ENCODE measurements at regions not wholly inside any gene's neighbourhood (a gene's known extent, or its start where the extent isn't known, plus 50 kb on each side); places are given as distances from the start of the nearest gene placed in this dataset.

GRCh38 chr10:91159254-91159783, 61.1 kb upstream of the PCGF5 start:
- ATAC-seq (replicated peaks) (no peak), DNase-seq (no peak)
- Mint-ChIP-seq H3K27me3 (no peaks in the 10 kb centered on the region), H3K27ac (no peak overlapping the region), H3K4me1 (ENCODE audit: low read depth in 2 of 2) (peaks cover 12 to 19% of the 10 kb centered on the region in 2 donors), H3K36me3 (ENCODE audit: insufficient read depth) (peaks cover 20% of the 10 kb centered on the region), H3K9me3 (no peaks in the 10 kb centered on the region), H3K4me3 (no peak overlapping the region)

GRCh38 chr10:91162050-91162494, 58.4 kb upstream of the PCGF5 start:
- ATAC-seq (replicated peaks) = no peak
- peaks cover 20 to 38% of the 10 kb centered on the region in 2 donors for H3K4me1 Mint-ChIP-seq (ENCODE audit: low read depth in 2 of 2)
- H3K27me3 Mint-ChIP-seq = no peaks in the 10 kb centered on the region
- H3K27ac Mint-ChIP-seq = peak overlapping the region; percentile 98
- peaks cover 20% of the 10 kb centered on the region for H3K36me3 Mint-ChIP-seq (ENCODE audit: insufficient read depth)
- no peaks in the 10 kb centered on the region for H3K9me3 Mint-ChIP-seq
- H3K4me3 Mint-ChIP-seq = peak overlapping the region; percentile 89 to 91
- DNase-seq = peak; percentile 6 to 23 (median 19)

- no peaks in the 10 kb centered on the region for H3K9me3 Mint-ChIP-seq
- peaks cover 20% of the 10 kb centered on the region for H3K36me3 Mint-ChIP-seq (ENCODE audit: insufficient read depth)
- H3K4me1 Mint-ChIP-seq (ENCODE audit: low read depth in 2 of 2) = peaks cover 25 to 40% of the 10 kb centered on the region in 2 donors
- peak overlapping the region; percentile 98 for H3K27ac Mint-ChIP-seq
- no peaks in the 10 kb centered on the region for H3K27me3 Mint-ChIP-seq
- peak; percentile 75 to 80 (median 75) for DNase-seq
- peak overlapping the region; percentile 89 to 91 for H3K4me3 Mint-ChIP-seq
- ATAC-seq (replicated peaks) = peak; percentile 63
These were observed 57.8 kb upstream of the PCGF5 start for GRCh38 chr10:91162495-91163268.

GRCh38 chr10:91163269-91163868, 57.1 kb upstream of the PCGF5 start:
- peak overlapping the region; percentile 86 to 89 for H3K4me3 Mint-ChIP-seq
- no peaks in the 10 kb centered on the region for H3K9me3 Mint-ChIP-seq
- peak; percentile 61 for ATAC-seq (replicated peaks)
- no peaks in the 10 kb centered on the region for H3K27me3 Mint-ChIP-seq
- peak overlapping the region; percentile 98 for H3K27ac Mint-ChIP-seq
- peaks cover 20% of the 10 kb centered on the region for H3K36me3 Mint-ChIP-seq (ENCODE audit: insufficient read depth)
- peaks cover 32 to 47% of the 10 kb centered on the region in 2 donors for H3K4me1 Mint-ChIP-seq (ENCODE audit: low read depth in 2 of 2)
- peak; percentile 80 to 84 (median 83) for DNase-seq

GRCh38 chr10:91163869-91164474, 56.5 kb upstream of the PCGF5 start:
- H3K4me3 Mint-ChIP-seq = peak overlapping the region; percentile 86 to 89
- peak overlapping the region; percentile 98 for H3K27ac Mint-ChIP-seq
- no peaks in the 10 kb centered on the region for H3K27me3 Mint-ChIP-seq
- no peaks in the 10 kb centered on the region for H3K9me3 Mint-ChIP-seq
- ATAC-seq (replicated peaks) (peak; percentile 38), DNase-seq (peak; percentile 49 to 61 (median 55))
- peaks cover 33 to 50% of the 10 kb centered on the region in 2 donors for H3K4me1 Mint-ChIP-seq (ENCODE audit: low read depth in 2 of 2)
- peaks cover 23% of the 10 kb centered on the region for H3K36me3 Mint-ChIP-seq (ENCODE audit: insufficient read depth)

- no peak for DNase-seq
These were observed 55.9 kb upstream of the PCGF5 start for GRCh38 chr10:91164520-91165065.

GRCh38 chr10:91167406-91167805, 53.1 kb upstream of the PCGF5 start:
- Mint-ChIP-seq H3K27me3 (no peaks in the 10 kb centered on the region), H3K27ac (peak overlapping the region in 1 of 2 donors; percentile 2), H3K36me3 (ENCODE audit: insufficient read depth) (peaks cover 23% of the 10 kb centered on the region), H3K4me1 (ENCODE audit: low read depth in 2 of 2) (peaks cover 34 to 54% of the 10 kb centered on the region in 2 donors), H3K4me3 (no peak overlapping the region), H3K9me3 (no peaks in the 10 kb centered on the region)
- ATAC-seq (replicated peaks) (no peak), DNase-seq (no peak)

More at GRCh38 chr10:91164520-91165065, 55.9 kb upstream of the PCGF5 start:
- ATAC-seq (replicated peaks) = no peak
- H3K36me3 Mint-ChIP-seq (ENCODE audit: insufficient read depth) = peaks cover 23% of the 10 kb centered on the region
- peak overlapping the region; percentile 86 to 89 for H3K4me3 Mint-ChIP-seq
- no peaks in the 10 kb centered on the region for H3K9me3 Mint-ChIP-seq
- H3K27me3 Mint-ChIP-seq = no peaks in the 10 kb centered on the region
- H3K27ac Mint-ChIP-seq = peak overlapping the region; percentile 98
- peaks cover 33 to 53% of the 10 kb centered on the region in 2 donors for H3K4me1 Mint-ChIP-seq (ENCODE audit: low read depth in 2 of 2)

GRCh38 chr10:91170418-91170817, 50.0 kb upstream of the PCGF5 start:
- no peaks in the 10 kb centered on the region for H3K27me3 Mint-ChIP-seq
- H3K4me3 Mint-ChIP-seq = no peak overlapping the region
- no peak for ATAC-seq (replicated peaks)
- no peak overlapping the region for H3K27ac Mint-ChIP-seq
- no peaks in the 10 kb centered on the region for H3K9me3 Mint-ChIP-seq
- peaks cover 24 to 51% of the 10 kb centered on the region in 2 donors for H3K4me1 Mint-ChIP-seq (ENCODE audit: low read depth in 2 of 2)
- no peak for DNase-seq
- H3K36me3 Mint-ChIP-seq (ENCODE audit: insufficient read depth) = peaks cover 7% of the 10 kb centered on the region
